Transverse colon (tissue), 3 donors: ENCODE measurements at regions not wholly inside any gene's neighbourhood (a gene's known extent, or its start where the extent isn't known, plus 50 kb on each side); places are given as distances from the start of the nearest gene placed in this dataset.

Experiments used
- EP300 ChIP-seq: sonication (generic); formaldehyde crosslinking; IDR thresholded peaks from one replicate; pipeline ENCODE4 v1.6.1; 2017; ENCODE audit warnings: antibody characterized with exemption, low read depth
- TF ChIP-seq, protein P1 (sequence below), 5 experiments: fragments of 200-600 bp in 3 of 5; fragments of 450-650 bp in 2 of 5; sonication (generic) in 3 of 5; IDR thresholded peaks; 1 replicate in 2 of 5; 2 replicates in 3 of 5; pipeline ENCODE4 v1.5.1; 2016 to 2017; ENCODE audit warnings: antibody characterized with exemption in 5 of 5, inconsistent platforms in 3 of 5, mild to moderate bottlenecking in 2 of 5, moderate library complexity in 1 of 5

DNA sequence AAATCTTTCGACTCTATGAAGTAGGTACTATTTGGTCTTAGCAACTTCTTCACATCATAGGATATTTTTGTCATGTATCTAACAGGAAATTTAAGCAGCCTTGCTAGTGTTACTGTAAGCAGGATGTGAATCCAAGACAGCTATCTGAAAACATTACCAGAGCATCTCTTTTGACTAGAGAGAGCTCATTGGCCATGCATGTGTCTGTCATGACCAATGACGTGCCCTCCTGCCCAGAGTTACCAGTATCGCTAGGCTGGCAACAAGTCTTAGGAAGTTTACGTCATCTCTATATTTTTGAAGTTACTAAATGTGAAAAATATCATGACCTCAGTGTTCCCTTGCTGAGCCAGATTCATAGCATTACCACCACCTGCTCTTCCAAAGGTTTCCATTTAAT, 130.9 kb upstream of the TP63 start:
- TF ChIP-seq, protein P1, sequence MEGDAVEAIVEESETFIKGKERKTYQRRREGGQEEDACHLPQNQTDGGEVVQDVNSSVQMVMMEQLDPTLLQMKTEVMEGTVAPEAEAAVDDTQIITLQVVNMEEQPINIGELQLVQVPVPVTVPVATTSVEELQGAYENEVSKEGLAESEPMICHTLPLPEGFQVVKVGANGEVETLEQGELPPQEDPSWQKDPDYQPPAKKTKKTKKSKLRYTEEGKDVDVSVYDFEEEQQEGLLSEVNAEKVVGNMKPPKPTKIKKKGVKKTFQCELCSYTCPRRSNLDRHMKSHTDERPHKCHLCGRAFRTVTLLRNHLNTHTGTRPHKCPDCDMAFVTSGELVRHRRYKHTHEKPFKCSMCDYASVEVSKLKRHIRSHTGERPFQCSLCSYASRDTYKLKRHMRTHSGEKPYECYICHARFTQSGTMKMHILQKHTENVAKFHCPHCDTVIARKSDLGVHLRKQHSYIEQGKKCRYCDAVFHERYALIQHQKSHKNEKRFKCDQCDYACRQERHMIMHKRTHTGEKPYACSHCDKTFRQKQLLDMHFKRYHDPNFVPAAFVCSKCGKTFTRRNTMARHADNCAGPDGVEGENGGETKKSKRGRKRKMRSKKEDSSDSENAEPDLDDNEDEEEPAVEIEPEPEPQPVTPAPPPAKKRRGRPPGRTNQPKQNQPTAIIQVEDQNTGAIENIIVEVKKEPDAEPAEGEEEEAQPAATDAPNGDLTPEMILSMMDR (IDR thresholded peaks at IDR 0.05): no peak
- TF ChIP-seq EP300: no peak
